T-cell (primary cell): ENCODE measurements at regions not wholly inside any gene's neighbourhood (a gene's known extent, or its start where the extent isn't known, plus 50 kb on each side); places are given as distances from the start of the nearest gene placed in this dataset.

Experiments used
- ATAC-seq, 4 experiments: fragments of 200-7000 bp in 3 of 4; fragments of 150-1000 bp in 1 of 4; cut with Tn5 transposase; replicated peaks in 1 of 4; 1 replicate in 3 of 4; 2 replicates in 1 of 4; pipeline ENCODE4 v1.10.0; 2021; ENCODE audit warnings: moderate library complexity in 3 of 4, mild to moderate bottlenecking in 2 of 4, moderate number of reproducible peaks in 1 of 4
- CTCF ChIA-PET, 2 donors: fragments of 300-600 bp; sonication (Branson Sonifier 250); formaldehyde crosslinking; loops; one replicate each; lab custom pipeline; 2022; ENCODE audit warnings: antibody characterized with exemption in 2 of 2; lab: Charles Lee
- POLR2A ChIA-PET, 2 donors: fragments of 300-600 bp; sonication (Branson Sonifier 250); formaldehyde crosslinking; loops; one replicate each; lab custom pipeline; 2022; ENCODE audit warnings: antibody characterized with exemption in 2 of 2; lab: Charles Lee
- DNase-seq, 35 experiments: peaks; one replicate each; pipeline versions ENCODE4 v3.0.0 to v3.0.0-alpha.2; 2013 to 2023
- H3K27ac ChIP-seq: one replicate; pipeline ENCODE4 v1.5.1; 2013; ENCODE audit warnings: low read length
- H3K27me3 ChIP-seq, 2 experiments: replicated peaks in 1 of 2; 1 replicate in 1 of 2; 2 replicates in 1 of 2; pipeline versions ENCODE4 v1.6.1 to v1.7.0; 2013; ENCODE audit warnings: low read length in 1 of 2, mixed read lengths in 1 of 2; ENCODE audit not compliant: control insufficient read depth in 2 of 2, insufficient read depth in 2 of 2; ENCODE audit errors: extremely low read depth in 1 of 2
- H3K36me3 ChIP-seq, 2 donors: 1 replicate in 1 of 2; 2 replicates in 1 of 2; pipeline versions ENCODE4 v1.6.1 to v1.7.0; 2013; ENCODE audit warnings: low read length in 1 of 2; ENCODE audit not compliant: control insufficient read depth in 2 of 2, insufficient read depth in 1 of 2; ENCODE audit errors: extremely low read depth in 1 of 2
- H3K4me1 ChIP-seq, 2 experiments: 1 replicate in 1 of 2; 2 replicates in 1 of 2; pipeline versions ENCODE4 v1.6.1 to v1.7.0; 2013; ENCODE audit warnings: low read length in 2 of 2, mixed read lengths in 1 of 2; ENCODE audit not compliant: insufficient read depth in 2 of 2, control insufficient read depth in 1 of 2; ENCODE audit errors: extremely low read depth in 1 of 2
- H3K4me3 ChIP-seq, 2 donors: 1 replicate in 1 of 2; 2 replicates in 1 of 2; pipeline versions ENCODE4 v1.5.1 to v1.7.0; 2013; ENCODE audit warnings: mild to moderate bottlenecking in 2 of 2, low read length in 1 of 2, moderate library complexity in 1 of 2; ENCODE audit not compliant: control insufficient read depth in 1 of 2; ENCODE audit errors: extremely low read depth in 1 of 2
- H3K9me3 ChIP-seq: 2 replicates; pipeline ENCODE4 v1.7.0; 2013
- H3K27ac Mint-ChIP-seq, 2 donors: one replicate each; pipeline ENCODE4 v1.8.0; 2020 to 2021; ENCODE audit warnings: mild to moderate bottlenecking in 2 of 2, mixed read lengths in 2 of 2
- H3K27me3 Mint-ChIP-seq, 2 donors: one replicate each; pipeline ENCODE4 v1.8.0; 2021 to 2022; ENCODE audit warnings: mixed read lengths in 2 of 2
- H3K36me3 Mint-ChIP-seq: one replicate; pipeline ENCODE4 v1.8.0; 2021; ENCODE audit warnings: mixed read lengths
- H3K4me1 Mint-ChIP-seq, 3 donors: one replicate each; pipeline ENCODE4 v1.8.0; 2020 to 2022; ENCODE audit warnings: mixed read lengths in 3 of 3, mild to moderate bottlenecking in 1 of 3
- H3K4me3 Mint-ChIP-seq, 3 donors: one replicate each; pipeline ENCODE4 v1.8.0; 2020 to 2022; ENCODE audit warnings: mild to moderate bottlenecking in 3 of 3, mixed read lengths in 3 of 3, moderate library complexity in 3 of 3
- H3K9me3 Mint-ChIP-seq, 3 donors: one replicate each; pipeline ENCODE4 v1.8.0; 2020 to 2022; ENCODE audit warnings: mixed read lengths in 3 of 3
- WGBS: methylation state at CpG from one replicate; pipeline ENCODE4 v1.1.5; 2013; ENCODE audit warnings: missing lambda C conversion rate; ENCODE audit not compliant: insufficient coverage; 5-methylcytosine and 5-hydroxymethylcytosine counted together

- H3K4me1 ChIP-seq, result peaks cover 0 to 2% of the 10 kb centered on the region in 2 experiments
- H3K27ac ChIP-seq, result no peak overlapping the region
- no peaks in the 10 kb centered on the region for H3K27me3 ChIP-seq
- no peaks in the 10 kb centered on the region for H3K36me3 ChIP-seq
- WGBS, result 84% methylated on average over 7 of the region's 7 CpGs
- no peak for ATAC-seq
- ChIA-PET POLR2A (no interaction called here), CTCF (no interaction called here)
- no peak overlapping the region for H3K27ac Mint-ChIP-seq
- no peak overlapping the region for H3K4me3 ChIP-seq
- no peaks in the 10 kb centered on the region for H3K9me3 Mint-ChIP-seq
- DNase-seq, result no peak
- H3K4me3 Mint-ChIP-seq, result no peak overlapping the region
- H3K9me3 ChIP-seq, result no peaks in the 10 kb centered on the region
- H3K36me3 Mint-ChIP-seq, result no peaks in the 10 kb centered on the region
- peaks cover 4% of the 10 kb centered on the region in 2 donors for H3K27me3 Mint-ChIP-seq
- H3K4me1 Mint-ChIP-seq, result peaks cover 4 to 10% (median 8%) of the 10 kb centered on the region in 3 donors
Observed at GRCh38 chr18:73843455-73843854, 304.2 kb downstream of the FBXO15 start.

GRCh38 chr18:73842795-73843394 lies 304.7 kb downstream of the FBXO15 start:
- H3K4me3 Mint-ChIP-seq, result peak overlapping the region; percentile 37 to 61 (median 48)
- 0% methylated on average over 1 of the region's 10 CpGs for WGBS
- DNase-seq (peak in 23 of 35 experiments; percentile 4 to 55 (median 17)), ATAC-seq (peak in 2 of 4 experiments; percentile 47 to 53)
- H3K27me3 Mint-ChIP-seq, result peaks cover 4% of the 10 kb centered on the region in 2 donors
- H3K4me3 ChIP-seq, result peak overlapping the region in 1 of 2 donors; percentile 36
- no peaks in the 10 kb centered on the region for H3K9me3 ChIP-seq
- H3K36me3 ChIP-seq, result no peaks in the 10 kb centered on the region
- H3K27me3 ChIP-seq, result no peaks in the 10 kb centered on the region
- H3K9me3 Mint-ChIP-seq, result no peaks in the 10 kb centered on the region
- no peak overlapping the region for H3K27ac ChIP-seq
- H3K27ac Mint-ChIP-seq, result no peak overlapping the region
- H3K4me1 ChIP-seq, result peaks cover 0 to 2% of the 10 kb centered on the region in 2 experiments
- H3K4me1 Mint-ChIP-seq, result peaks cover 4 to 10% (median 8%) of the 10 kb centered on the region in 3 donors
- ChIA-PET POLR2A (interaction anchor here in 1 of 2 donors (0.6 kb wide), 1 partner anchor 332 kb away, joined by 4 read pairs; no protein-coding TSS in a partner anchor), CTCF (interaction anchor here in 1 of 2 donors (0.8 kb wide), 1 partner anchor 73 kb away, joined by 4 read pairs; no protein-coding TSS in a partner anchor)
- H3K36me3 Mint-ChIP-seq, result no peaks in the 10 kb centered on the region

GRCh38 chr18:73841661-73842060 lies 306.0 kb downstream of the FBXO15 start:
- peaks cover 4 to 10% (median 8%) of the 10 kb centered on the region in 3 donors for H3K4me1 Mint-ChIP-seq
- ATAC-seq (no peak), DNase-seq (no peak)
- no peak overlapping the region for H3K4me3 Mint-ChIP-seq
- ChIA-PET POLR2A (no interaction called here), CTCF (interaction anchor here in 1 of 2 donors (0.6 to 0.7 kb wide), 2 partner anchors 172 to 284 kb away, joined by 3 read pairs; no protein-coding TSS in a partner anchor)
- no peaks in the 10 kb centered on the region for H3K36me3 Mint-ChIP-seq
- no CpG with 5 or more reads among the region's 1 CpG for WGBS
- no peaks in the 10 kb centered on the region for H3K9me3 Mint-ChIP-seq
- Histone ChIP-seq H3K4me3 (no peak overlapping the region), H3K36me3 (no peaks in the 10 kb centered on the region), H3K4me1 (peaks cover 0 to 2% of the 10 kb centered on the region in 2 experiments), H3K27me3 (no peaks in the 10 kb centered on the region), H3K27ac (no peak overlapping the region), H3K9me3 (no peaks in the 10 kb centered on the region)
- H3K27ac Mint-ChIP-seq, result no peak overlapping the region
- H3K27me3 Mint-ChIP-seq, result peaks cover 4% of the 10 kb centered on the region in 2 donors

GRCh38 chr18:73840319-73840945 lies 307.2 kb downstream of the FBXO15 start:
- H3K36me3 Mint-ChIP-seq, result no peaks in the 10 kb centered on the region
- H3K4me3 ChIP-seq, result no peak overlapping the region
- H3K9me3 ChIP-seq, result no peaks in the 10 kb centered on the region
- ChIA-PET POLR2A (no interaction called here), CTCF (no interaction called here)
- WGBS, result 73% methylated on average over 6 of the region's 11 CpGs
- H3K9me3 Mint-ChIP-seq, result no peaks in the 10 kb centered on the region
- no peak overlapping the region for H3K27ac Mint-ChIP-seq
- H3K4me1 Mint-ChIP-seq, result peaks cover 4 to 10% (median 8%) of the 10 kb centered on the region in 3 donors
- no peaks in the 10 kb centered on the region for H3K36me3 ChIP-seq
- peaks cover 0 to 2% of the 10 kb centered on the region in 2 experiments for H3K4me1 ChIP-seq
- DNase-seq, result no peak
- no peaks in the 10 kb centered on the region for H3K27me3 ChIP-seq
- peaks cover 4% of the 10 kb centered on the region in 2 donors for H3K27me3 Mint-ChIP-seq
- no peak for ATAC-seq
- no peak overlapping the region for H3K4me3 Mint-ChIP-seq
- H3K27ac ChIP-seq, result no peak overlapping the region

- CTCF ChIA-PET, result no interaction called here
- Mint-ChIP-seq H3K4me3 (no peak overlapping the region), H3K36me3 (no peaks in the 10 kb centered on the region), H3K9me3 (no peaks in the 10 kb centered on the region), H3K27ac (no peak overlapping the region), H3K4me1 (peaks cover 4 to 10% (median 8%) of the 10 kb centered on the region in 3 donors), H3K27me3 (peaks cover 4% of the 10 kb centered on the region in 2 donors)
- ATAC-seq (no peak), DNase-seq (no peak)
- no peaks in the 10 kb centered on the region for H3K27me3 ChIP-seq
- WGBS, result 80% methylated on average over 3 of the region's 4 CpGs
- H3K4me3 ChIP-seq, result no peak overlapping the region
- H3K27ac ChIP-seq, result no peak overlapping the region
- peaks cover 0 to 2% of the 10 kb centered on the region in 2 experiments for H3K4me1 ChIP-seq
- no peaks in the 10 kb centered on the region for H3K36me3 ChIP-seq
- no peaks in the 10 kb centered on the region for H3K9me3 ChIP-seq
- POLR2A ChIA-PET, result no interaction called here
Observed at GRCh38 chr18:73839441-73839840, 308.2 kb downstream of the FBXO15 start.

- Histone ChIP-seq H3K27ac (no peak overlapping the region), H3K4me3 (no peak overlapping the region), H3K9me3 (no peaks in the 10 kb centered on the region), H3K36me3 (no peaks in the 10 kb centered on the region), H3K4me1 (peaks cover 0 to 2% of the 10 kb centered on the region in 2 experiments), H3K27me3 (no peaks in the 10 kb centered on the region)
- H3K36me3 Mint-ChIP-seq, result no peaks in the 10 kb centered on the region
- POLR2A ChIA-PET, result no interaction called here
- H3K4me1 Mint-ChIP-seq, result peaks cover 4 to 10% (median 8%) of the 10 kb centered on the region in 3 donors
- no peaks in the 10 kb centered on the region for H3K9me3 Mint-ChIP-seq
- H3K27me3 Mint-ChIP-seq, result no peaks in the 10 kb centered on the region
- ATAC-seq (no peak), DNase-seq (no peak)
- CTCF ChIA-PET, result no interaction called here
- H3K4me3 Mint-ChIP-seq, result no peak overlapping the region
- H3K27ac Mint-ChIP-seq, result no peak overlapping the region
Observed at GRCh38 chr18:73838107-73838506, 309.5 kb downstream of the FBXO15 start.
